HT-29 (cell line): ENCODE measurements at regions not wholly inside any gene's neighbourhood (a gene's known extent, or its start where the extent isn't known, plus 50 kb on each side); places are given as distances from the start of the nearest gene placed in this dataset.

ENCODE experiments used
- DNase-seq: peaks from one replicate; pipeline ENCODE4 v3.0.0-alpha.2; 2015; ENCODE audit warnings: low spot score

DNA sequence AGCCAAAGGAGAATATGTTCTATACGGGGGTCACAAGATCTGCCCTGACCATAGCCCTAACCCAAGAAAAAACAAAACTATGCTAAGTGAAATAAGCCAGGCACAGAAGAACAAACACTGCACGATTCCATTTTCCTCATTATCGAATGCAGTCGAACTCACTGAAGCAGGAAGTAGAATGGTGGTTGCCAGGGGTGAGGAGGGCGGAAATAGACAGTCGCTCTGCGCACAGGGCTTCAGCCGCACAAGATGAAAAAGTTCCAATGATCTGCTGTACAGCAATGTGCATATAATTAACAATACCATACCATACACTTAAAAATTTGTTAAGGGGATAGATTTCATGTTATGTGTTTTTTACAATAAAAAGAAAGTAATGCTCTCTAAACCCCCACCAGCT is 257.7 kb downstream of the TXNL1 start:
- DNase-seq: no peak

DNA sequence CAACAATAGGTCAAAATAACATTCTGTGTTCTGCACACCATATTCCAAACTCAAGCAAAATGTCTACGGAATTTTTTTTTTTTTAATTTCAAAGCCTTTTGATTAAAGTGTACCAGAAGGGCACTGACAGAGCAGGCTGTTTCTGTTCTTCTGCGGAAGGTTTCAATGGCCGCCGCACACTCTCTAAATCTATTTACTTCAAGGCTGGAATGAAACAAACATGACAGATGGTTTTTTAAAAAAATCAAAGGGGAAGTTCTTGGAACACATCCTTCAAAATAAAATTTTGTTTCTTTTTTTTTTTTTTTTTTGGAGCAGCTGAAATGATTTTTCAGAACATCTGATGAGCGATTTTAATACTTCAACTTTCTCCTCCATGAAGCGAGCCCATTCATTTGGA is 259.1 kb downstream of the TXNL1 start:
- DNase-seq: no peak

- DNase-seq: no peak
These were observed 261.2 kb downstream of the TXNL1 start for GRCh38 chr18:56377231-56377630.

GRCh38 chr18:56374007-56374655 is 264.3 kb downstream of the TXNL1 start:
- no peak for DNase-seq

GRCh38 chr18:56373601-56374000 is 264.8 kb downstream of the TXNL1 start:
- no peak for DNase-seq

GRCh38 chr18:56368066-56368465 is 270.3 kb downstream of the TXNL1 start:
- no peak for DNase-seq

- DNase-seq: peak; percentile 3
These were observed 279.6 kb downstream of the TXNL1 start for GRCh38 chr18:56358608-56359280.

- no peak for DNase-seq
These were observed 284.6 kb downstream of the TXNL1 start for GRCh38 chr18:56353663-56354260.

DNA sequence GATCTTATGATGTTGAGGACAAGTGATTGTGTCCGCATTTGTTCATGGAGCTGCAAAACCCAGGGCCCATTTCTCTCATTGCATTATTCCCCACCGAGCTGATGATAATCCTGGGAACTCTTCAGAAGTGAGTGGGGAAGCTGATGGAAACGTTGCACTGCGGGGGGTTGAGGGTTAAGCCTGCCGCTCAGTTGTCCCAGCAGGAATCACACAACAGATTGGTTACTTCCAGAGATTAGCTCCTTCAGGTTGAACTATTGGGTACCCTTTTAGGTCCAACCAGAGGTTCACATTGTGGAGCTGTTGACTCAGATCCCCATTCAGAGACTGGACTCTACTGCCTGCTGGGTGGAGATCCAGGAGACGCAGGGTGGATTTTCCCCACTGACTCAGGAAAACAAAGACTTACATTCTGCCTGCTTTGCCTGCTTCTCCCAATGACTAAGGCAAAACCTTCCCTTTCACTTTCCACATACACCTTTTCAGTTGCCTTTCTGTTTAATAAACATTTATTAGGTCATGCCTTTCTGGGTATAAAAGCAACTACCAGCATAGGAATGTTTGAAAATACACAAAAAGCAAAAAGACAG is 286.4 kb downstream of the TXNL1 start:
- DNase-seq: no peak

DNA sequence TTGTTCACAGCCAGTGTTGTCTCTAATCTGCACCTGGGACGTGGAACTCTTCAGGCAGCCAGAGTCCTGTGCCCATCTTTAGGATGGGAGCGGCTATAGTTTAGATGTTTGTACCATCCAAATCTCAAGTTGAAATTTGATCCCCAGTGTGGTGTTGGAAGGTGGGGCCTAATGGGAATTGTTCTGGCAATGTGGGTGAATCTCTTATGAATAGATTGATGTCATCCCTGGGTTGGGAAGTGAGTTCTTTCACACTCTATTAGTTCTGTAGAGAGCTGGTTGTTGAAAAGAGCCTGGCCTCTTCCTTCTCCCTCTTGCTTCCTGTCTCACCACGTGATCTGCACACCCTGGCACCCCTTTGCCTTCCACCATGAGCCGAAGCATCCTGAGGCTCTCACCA is 300.9 kb downstream of the TXNL1 start:
- DNase-seq: no peak

- peak; percentile 1 for DNase-seq
These were observed 304.6 kb downstream of the TXNL1 start for GRCh38 chr18:56333839-56334238.

DNA sequence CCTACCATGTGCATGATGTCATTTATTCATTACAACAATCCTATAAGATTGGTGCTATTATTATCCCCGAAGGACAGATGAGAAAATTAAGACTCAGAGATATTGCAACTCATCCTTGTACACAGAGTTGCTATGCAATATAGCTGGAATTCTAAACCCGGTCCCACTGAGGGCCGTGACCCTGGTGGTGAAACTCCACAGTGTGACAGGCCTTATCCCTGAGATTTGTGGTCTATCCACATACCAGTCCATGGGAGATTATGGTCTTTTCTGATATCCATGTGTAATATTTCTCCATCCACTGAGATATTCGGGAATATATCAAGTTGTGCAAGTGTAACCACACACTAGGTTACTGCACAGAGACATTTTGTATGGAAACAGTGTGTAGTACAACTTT is 305.2 kb downstream of the TXNL1 start:
- no peak for DNase-seq

- no peak for DNase-seq
These were observed 306.0 kb downstream of the TXNL1 start for GRCh38 chr18:56332371-56332770.

- DNase-seq: no peak
These were observed 307.9 kb downstream of the TXNL1 start for GRCh38 chr18:56330366-56331110.

GRCh38 chr18:56329536-56329935 is 308.9 kb downstream of the TXNL1 start:
- no peak for DNase-seq

DNA sequence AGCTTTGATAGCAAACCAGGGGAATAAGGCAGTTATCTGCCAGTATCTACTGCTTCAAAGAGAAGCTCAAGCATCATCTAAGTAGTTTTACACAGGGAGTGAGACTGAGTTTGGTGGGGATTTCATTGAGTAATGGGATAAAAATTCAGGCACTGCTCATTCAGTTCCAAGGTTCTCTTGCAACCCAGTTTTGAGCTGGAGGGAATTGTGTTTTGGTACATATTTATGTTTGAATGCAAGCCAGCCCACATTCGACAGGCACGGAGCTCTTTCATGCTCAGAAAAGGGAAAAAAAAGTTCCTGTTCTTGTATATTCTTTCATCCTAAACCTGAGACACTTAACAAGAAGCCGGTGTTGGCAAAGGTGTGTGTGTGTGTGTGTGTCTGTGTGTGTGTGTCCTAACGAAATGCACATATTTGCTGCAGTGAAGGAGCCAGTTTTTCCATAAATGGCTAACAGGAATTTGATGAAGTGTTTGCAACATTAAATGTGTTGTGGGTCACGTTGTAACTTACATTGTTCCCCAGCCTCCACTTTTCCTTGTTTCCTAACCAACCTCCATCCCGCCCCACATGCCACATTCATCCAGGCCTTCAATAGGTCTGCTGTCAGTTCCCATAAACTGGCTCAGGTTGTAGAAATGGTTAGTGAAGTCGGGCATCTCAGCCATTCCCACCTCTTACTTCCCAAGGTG is 311.1 kb downstream of the TXNL1 start:
- no peak for DNase-seq

DNA sequence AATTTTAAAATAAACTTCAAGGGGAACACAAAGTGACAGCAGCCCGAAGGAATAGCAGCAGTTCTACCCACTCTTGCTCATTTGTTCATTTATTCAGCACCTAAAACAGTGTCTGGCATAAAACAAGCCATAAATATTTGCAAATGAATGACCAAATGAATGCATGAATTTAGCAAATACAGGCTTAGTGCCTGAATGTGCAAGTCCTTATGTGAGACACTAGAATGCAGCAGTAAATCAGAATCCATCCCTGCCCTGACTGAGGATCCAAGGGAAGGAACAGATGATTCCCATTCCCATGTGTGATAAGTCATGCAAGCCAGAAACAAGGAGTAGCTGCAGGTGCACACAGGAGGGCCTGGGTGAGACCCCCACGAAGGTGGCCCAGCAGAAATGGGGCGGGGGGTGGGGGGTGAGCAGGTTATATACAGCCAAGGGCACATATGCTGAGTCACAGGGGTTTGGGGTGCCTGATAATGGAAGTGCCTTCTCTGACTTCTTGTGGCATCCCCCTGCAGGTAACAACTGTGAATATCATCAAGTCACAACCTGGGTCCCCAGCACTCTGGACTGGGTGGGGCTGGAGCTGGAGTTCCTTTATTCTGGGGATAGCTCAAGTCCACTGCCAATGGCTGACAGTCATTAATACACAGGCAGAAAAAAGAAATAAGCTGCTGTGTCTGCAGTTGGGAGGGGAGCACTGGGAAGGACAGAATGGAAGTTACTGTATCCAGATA is 311.9 kb downstream of the TXNL1 start:
- no peak for DNase-seq

DNA sequence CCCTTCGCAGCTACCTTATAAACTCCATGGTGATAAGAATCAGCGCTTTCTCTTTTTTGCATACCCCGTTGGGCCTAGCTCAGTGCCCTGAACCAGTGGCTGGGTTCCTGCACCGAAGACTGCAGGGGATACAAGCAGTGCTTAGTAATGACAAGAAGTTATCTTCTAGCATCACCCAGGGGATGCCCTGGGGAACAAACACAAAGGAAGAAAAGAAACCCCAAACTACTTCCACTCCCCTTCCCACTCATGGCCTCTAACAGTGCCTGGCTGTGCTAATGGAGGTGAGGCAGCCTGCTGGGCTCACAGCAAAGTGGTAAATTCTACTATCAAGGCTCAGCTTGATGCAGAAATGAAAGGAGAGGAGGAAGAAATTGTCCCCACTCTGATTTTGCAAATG is 314.7 kb downstream of the TXNL1 start:
- no peak for DNase-seq

DNA sequence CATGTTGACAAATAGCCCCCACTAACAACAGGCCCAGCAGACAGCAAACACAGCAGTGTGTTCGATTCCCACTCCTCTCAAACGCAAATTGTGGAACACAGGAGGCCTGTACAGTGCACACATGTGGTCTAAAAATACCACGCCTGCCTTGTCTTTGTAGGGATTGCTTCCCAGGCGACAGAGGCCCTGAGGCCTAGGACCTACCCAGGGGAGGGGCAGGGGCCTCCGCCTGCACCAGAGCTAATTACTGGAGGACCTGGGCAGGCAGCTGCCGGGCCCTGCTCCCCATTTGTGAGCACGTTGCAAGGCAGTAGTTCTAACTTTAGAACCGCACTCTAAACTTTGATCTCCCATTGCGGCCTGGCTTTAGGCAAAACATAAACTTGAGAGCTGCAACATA is 316.0 kb downstream of the TXNL1 start:
- no peak for DNase-seq

DNA sequence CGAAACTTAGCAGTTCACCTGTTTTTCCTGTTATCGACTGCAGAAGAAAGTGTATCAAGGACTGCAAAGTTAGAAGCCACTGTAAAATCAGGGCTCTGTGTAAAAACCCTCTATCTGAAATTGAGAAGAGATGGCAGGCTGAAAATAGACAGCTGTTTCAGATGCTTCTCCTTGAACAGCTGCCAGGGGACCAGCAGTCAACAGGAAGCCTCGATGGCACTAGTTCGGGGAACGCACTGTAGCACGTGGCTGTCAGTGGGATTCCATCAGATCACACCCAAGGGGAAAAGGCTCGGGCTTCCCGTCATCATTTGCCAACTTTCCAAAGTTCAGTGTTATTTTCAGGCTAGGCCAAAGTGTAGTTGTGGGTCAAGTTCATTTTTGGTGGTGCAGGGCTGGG is 316.9 kb downstream of the TXNL1 start:
- DNase-seq: no peak

GRCh38 chr18:56319953-56320352 is 318.4 kb downstream of the TXNL1 start:
- no peak for DNase-seq
